Thyroid gland (tissue), 4 donors: ENCODE measurements at regions not wholly inside any gene's neighbourhood (a gene's known extent, or its start where the extent isn't known, plus 50 kb on each side); places are given as distances from the start of the nearest gene placed in this dataset.

Experiments
- DNase-seq, 2 donors: peaks; one replicate each; pipeline ENCODE4 v3.0.0-alpha.2; 2019
- H3K27ac ChIP-seq, 3 donors: fragments of 200-600 bp; sonication (generic); 1 replicate in 2 of 3; 2 replicates in 1 of 3; pipeline ENCODE4 v1.5.1; 2016 to 2019; ENCODE audit warnings: mild to moderate bottlenecking in 1 of 3, moderate library complexity in 1 of 3
- H3K27me3 ChIP-seq: fragments of 200-600 bp; sonication (generic); one replicate; pipeline ENCODE4 v1.5.1; 2019
- H3K36me3 ChIP-seq, 2 donors: fragments of 200-600 bp; sonication (generic); one replicate each; pipeline ENCODE4 v1.5.1; 2016 to 2019
- H3K4me1 ChIP-seq, 2 donors: fragments of 200-600 bp; sonication (generic); one replicate each; pipeline ENCODE4 v1.5.1; 2017 to 2019
- H3K4me3 ChIP-seq, 3 donors: fragments of 200-600 bp; sonication (generic); replicated peaks in 1 of 3; 1 replicate in 2 of 3; 2 replicates in 1 of 3; pipeline ENCODE4 v1.5.1; 2016; ENCODE audit warnings: mild to moderate bottlenecking in 1 of 3
- H3K9me3 ChIP-seq: fragments of 200-600 bp; sonication (generic); one replicate; pipeline ENCODE4 v1.5.1; 2017
- CTCF ChIP-seq, 6 experiments: fragments of 200-600 bp in 3 of 6; fragments of 450-650 bp in 3 of 6; sonication (generic) in 3 of 6; IDR thresholded peaks; one replicate each; pipeline ENCODE4 v1.5.1; 2016 to 2019; ENCODE audit warnings: antibody characterized with exemption in 6 of 6, mild to moderate bottlenecking in 2 of 6, inconsistent platforms in 1 of 6, moderate library complexity in 1 of 6
- POLR2A ChIP-seq, 2 donors: fragments of 450-650 bp; IDR thresholded peaks; one replicate each; pipeline ENCODE4 v1.6.1; 2017; ENCODE audit warnings: antibody characterized with exemption in 2 of 2, mild to moderate bottlenecking in 2 of 2, moderate library complexity in 1 of 2
- WGBS, 2 donors: methylation state at CpG; one replicate each; pipeline ENCODE4 v1.1.5; 2017; 5-methylcytosine and 5-hydroxymethylcytosine counted together
- intact Hi-C: fragments of 100-400 bp; cut with DNase I; formaldehyde crosslinking; loops from one replicate; pipeline ENCODE4 v1.15.1; 2023

DNA sequence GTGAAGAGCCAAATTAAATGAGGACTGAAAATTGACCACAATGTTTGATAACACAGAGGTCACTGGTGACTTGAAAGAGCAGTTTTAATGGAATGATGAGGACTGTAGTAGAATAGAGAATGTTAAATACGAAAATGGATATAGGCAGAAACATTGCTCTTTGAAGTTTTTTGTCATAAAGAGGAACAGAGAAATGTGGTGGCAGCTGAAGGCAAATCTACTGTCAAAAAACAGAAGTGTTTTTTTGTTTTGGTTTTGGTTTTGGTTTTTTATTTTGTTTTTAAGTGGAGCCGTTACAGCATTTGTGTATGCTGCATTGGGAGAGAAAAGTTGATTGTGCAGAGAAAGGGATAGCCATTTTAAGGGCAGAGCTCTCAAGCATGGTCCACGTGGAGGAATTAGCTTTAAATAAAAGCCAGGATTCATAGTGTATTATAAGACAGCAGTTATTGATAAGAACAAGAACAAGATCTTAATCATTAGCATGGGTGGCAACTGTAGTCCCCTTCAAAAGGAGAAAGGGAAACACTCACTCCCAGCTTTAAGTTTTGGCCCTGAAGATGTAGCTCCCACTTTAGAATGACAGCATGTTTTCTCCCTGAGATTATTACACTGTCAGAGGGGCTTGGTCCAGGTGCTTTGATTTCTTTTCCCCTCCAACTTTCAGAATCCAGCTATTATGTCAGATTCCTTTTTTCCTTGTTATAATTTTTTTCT, 156.7 kb upstream of the BET1 start:
- Histone ChIP-seq H3K27me3 (no peaks in the 10 kb centered on the region), H3K4me1 (no peaks in the 10 kb centered on the region), H3K4me3 (no peak overlapping the region), H3K36me3 (no peaks in the 10 kb centered on the region), H3K9me3 (no peaks in the 10 kb centered on the region), H3K27ac (no peak overlapping the region)
- WGBS, 2 donors = 72 to 77% methylated on average over 3 of the region's 3 CpGs
- intact Hi-C loops = no loop called here
- TF ChIP-seq CTCF (IDR thresholded peaks at IDR 0.05) (no peak), POLR2A (IDR thresholded peaks at IDR 0.05) (no peak)
- no peak for DNase-seq

DNA sequence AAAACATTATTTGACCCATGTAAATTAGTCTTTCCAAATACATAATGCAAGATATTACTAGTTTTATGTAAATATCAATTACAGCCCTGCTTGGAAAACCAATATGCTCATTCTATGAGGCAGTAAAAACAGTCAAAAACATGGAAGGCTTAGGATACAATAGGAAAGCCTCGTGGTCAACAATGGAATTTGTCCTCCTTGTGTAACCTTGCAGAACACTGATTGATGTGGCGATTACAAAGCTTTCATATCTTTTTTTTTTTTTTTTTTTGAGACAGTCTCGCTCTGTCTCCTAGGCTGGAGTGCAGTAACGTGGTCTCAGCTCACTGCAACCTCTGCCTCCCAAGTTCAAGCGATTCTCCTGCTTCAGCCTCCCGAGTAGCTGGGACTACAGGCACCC, 157.3 kb upstream of the BET1 start:
- no peak for DNase-seq
- no peaks in the 10 kb centered on the region for H3K36me3 ChIP-seq
- intact Hi-C loops = no loop called here
- H3K4me3 ChIP-seq = no peak overlapping the region
- TF ChIP-seq CTCF (IDR thresholded peaks at IDR 0.05) (no peak), POLR2A (IDR thresholded peaks at IDR 0.05) (no peak)
- WGBS, 2 donors = 90 to 91% methylated on average over 6 of the region's 6 CpGs
- no peaks in the 10 kb centered on the region for H3K4me1 ChIP-seq
- no peak overlapping the region for H3K27ac ChIP-seq
- no peaks in the 10 kb centered on the region for H3K9me3 ChIP-seq
- H3K27me3 ChIP-seq = no peaks in the 10 kb centered on the region

- TF ChIP-seq POLR2A (IDR thresholded peaks at IDR 0.05) = no peak
- no peak for TF ChIP-seq CTCF (IDR thresholded peaks at IDR 0.05)
- 88 to 96% methylated on average over 4 of the region's 4 CpGs for WGBS, 2 donors
- H3K9me3 ChIP-seq = no peaks in the 10 kb centered on the region
- intact Hi-C loops = no loop called here
- no peaks in the 10 kb centered on the region for H3K27me3 ChIP-seq
- H3K4me1 ChIP-seq = no peaks in the 10 kb centered on the region
- DNase-seq = no peak
- H3K4me3 ChIP-seq = no peak overlapping the region
- no peak overlapping the region for H3K27ac ChIP-seq
- no peaks in the 10 kb centered on the region for H3K36me3 ChIP-seq
Observed at GRCh38 chr7:94169682-94170081, 165.5 kb upstream of the BET1 start.

DNA sequence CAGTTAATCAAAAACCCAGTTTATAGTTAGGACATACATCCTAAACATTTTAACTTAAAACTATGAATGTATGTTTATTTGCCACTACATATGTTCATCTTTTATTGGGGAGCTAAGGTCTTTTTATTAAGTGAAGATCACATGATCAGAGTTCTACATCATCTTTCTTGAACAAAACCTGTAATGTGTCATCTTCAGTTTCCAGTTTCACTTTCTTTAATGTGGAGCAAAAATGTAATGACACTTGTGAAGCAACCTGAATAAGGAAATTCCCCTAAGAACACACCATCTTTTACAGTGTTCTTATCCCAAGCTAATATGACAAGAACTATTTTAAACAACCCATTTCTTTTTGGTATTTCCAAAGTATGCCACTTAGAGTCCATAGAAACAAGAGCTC, 166.7 kb upstream of the BET1 start:
- Histone ChIP-seq H3K4me3 (no peak overlapping the region), H3K27ac (no peak overlapping the region), H3K4me1 (no peaks in the 10 kb centered on the region), H3K27me3 (no peaks in the 10 kb centered on the region), H3K36me3 (no peaks in the 10 kb centered on the region), H3K9me3 (no peaks in the 10 kb centered on the region)
- TF ChIP-seq POLR2A (IDR thresholded peaks at IDR 0.05) (no peak), CTCF (IDR thresholded peaks at IDR 0.05) (no peak)
- intact Hi-C loops = no loop called here
- no peak for DNase-seq

GRCh38 chr7:94173436-94173835, 169.3 kb upstream of the BET1 start:
- WGBS, 2 donors = 77 to 81% methylated on average over 2 of the region's 2 CpGs
- TF ChIP-seq CTCF (IDR thresholded peaks at IDR 0.05) (no peak), POLR2A (IDR thresholded peaks at IDR 0.05) (no peak)
- no peaks in the 10 kb centered on the region for H3K9me3 ChIP-seq
- DNase-seq = no peak
- intact Hi-C loops = no loop called here
- no peak overlapping the region for H3K4me3 ChIP-seq
- no peaks in the 10 kb centered on the region for H3K27me3 ChIP-seq
- no peaks in the 10 kb centered on the region for H3K4me1 ChIP-seq
- no peaks in the 10 kb centered on the region for H3K36me3 ChIP-seq
- no peak overlapping the region for H3K27ac ChIP-seq
